K562 (cell line): ENCODE measurements at regions not wholly inside any gene's neighbourhood (a gene's known extent, or its start where the extent isn't known, plus 50 kb on each side); places are given as distances from the start of the nearest gene placed in this dataset.

ENCODE experiments used
- BRD4 ChIP-seq: fragments of 200-600 bp; sonication (generic); IDR thresholded peaks from 2 replicates; pipeline ENCODE4 v1.6.1; 2017; ENCODE audit warnings: inconsistent platforms
- CXXC5 ChIP-seq: fragments of 250-450 bp; sonication (Bioruptor Pico); IDR thresholded peaks from 2 replicates; pipeline ENCODE4 v1.8.0; 2022; ENCODE audit warnings: inconsistent platforms, mild to moderate bottlenecking, moderate library complexity
- ETV6 ChIP-seq, 3 experiments: fragments of 150-350 bp in 1 of 3; sonication (generic) in 1 of 3; formaldehyde crosslinking in 1 of 3; IDR thresholded peaks; 2 replicates each; pipeline versions ENCODE4 v1.6.1 to v1.8.0; 2014 to 2022; ENCODE audit warnings: borderline replicate concordance in 2 of 3, low read depth in 2 of 3, antibody characterized with exemption in 1 of 3, low read length in 1 of 3, mild to moderate bottlenecking in 1 of 3, missing genetic modification reagents in 1 of 3
- EWSR1 ChIP-seq: fragments of 450-650 bp; IDR thresholded peaks from 2 replicates; pipeline ENCODE4 v1.6.1; 2018; ENCODE audit warnings: borderline replicate concordance, mild to moderate bottlenecking, low read depth, moderate library complexity; ENCODE audit not compliant: partially characterized antibody
- FOXA1 ChIP-seq: fragments of 450-650 bp; IDR thresholded peaks from 2 replicates; pipeline ENCODE4 v1.6.1; 2016; ENCODE audit warnings: mild to moderate bottlenecking, borderline replicate concordance
- FOXA3 ChIP-seq, 2 experiments: fragments of 450-650 bp in 1 of 2; sonication (generic) in 1 of 2; formaldehyde crosslinking; IDR thresholded peaks in 1 of 2; conservative IDR thresholded peaks in 1 of 2; 2 replicates each; pipeline versions ENCODE4 v1.4.0 to v1.8.0; 2020 to 2022; ENCODE audit warnings: mild to moderate bottlenecking in 2 of 2, missing genetic modification reagents in 1 of 2
- GATAD2A ChIP-seq: fragments of 450-650 bp; IDR thresholded peaks from 2 replicates; pipeline ENCODE4 v1.6.1; 2017
- GTF2E2 ChIP-seq: fragments of 200-800 bp; sonication (Bioruptor generic); IDR thresholded peaks from 2 replicates; pipeline ENCODE4 v1.6.1; 2016; ENCODE audit warnings: missing genetic modification characterization, missing compliant biosample characterization
- KDM4B ChIP-seq, 2 experiments: fragments of 450-650 bp in 1 of 2; sonication (generic) in 1 of 2; IDR thresholded peaks; 2 replicates each; pipeline ENCODE4 v1.6.1; 2016 to 2017; ENCODE audit warnings: borderline replicate concordance in 2 of 2, antibody characterized with exemption in 1 of 2, low read depth in 1 of 2, mild to moderate bottlenecking in 1 of 2
- NFIC ChIP-seq: fragments of 450-650 bp; IDR thresholded peaks from 2 replicates; pipeline ENCODE4 v1.6.1; 2017; ENCODE audit warnings: mild to moderate bottlenecking, inconsistent platforms
- NFIX ChIP-seq: fragments of 250-450 bp; sonication (Bioruptor Pico); IDR thresholded peaks from 2 replicates; pipeline ENCODE4 v1.4.0; 2020; ENCODE audit warnings: low read depth, mild to moderate bottlenecking, moderate library complexity
- NFYB ChIP-seq: IDR thresholded peaks from 2 replicates; pipeline ENCODE4 v1.6.1; 2011; ENCODE audit warnings: mild to moderate bottlenecking, moderate library complexity; ENCODE audit not compliant: insufficient read length; ENCODE audit errors: extremely low read depth
- NR1H2 ChIP-seq: sonication (generic); formaldehyde crosslinking; IDR thresholded peaks from 2 replicates; pipeline ENCODE4 v1.4.0; 2020; ENCODE audit warnings: mild to moderate bottlenecking, missing genetic modification reagents
- RCOR1 ChIP-seq, 2 experiments: IDR thresholded peaks; 2 replicates each; pipeline ENCODE4 v1.6.1; 2012; ENCODE audit warnings: low read depth in 2 of 2, low read length in 2 of 2, borderline replicate concordance in 1 of 2, improper control_type of control experiment in 1 of 2
- THAP7 ChIP-seq: fragments of 250-450 bp; sonication (Bioruptor Pico); IDR thresholded peaks from 2 replicates; pipeline ENCODE4 v1.5.0; 2021
- ZBTB11 ChIP-seq, 3 experiments: fragments of 200-800 bp in 1 of 3; fragments of 250-450 bp in 1 of 3; fragments of 450-650 bp in 1 of 3; sonication (Bioruptor Pico) in 1 of 3; sonication (Bioruptor generic) in 1 of 3; formaldehyde crosslinking in 1 of 3; IDR thresholded peaks; 2 replicates each; pipeline versions ENCODE4 v1.6.1 to v1.8.0; 2016 to 2022; ENCODE audit warnings: mild to moderate bottlenecking in 2 of 3, missing genetic modification characterization in 2 of 3, missing compliant biosample characterization in 1 of 3, moderate library complexity in 1 of 3
- ZFX ChIP-seq: sonication (generic); formaldehyde crosslinking; IDR thresholded peaks from 2 replicates; pipeline ENCODE4 v1.8.0; 2022; ENCODE audit warnings: mild to moderate bottlenecking, missing genetic modification reagents, moderate library complexity
- ZNF217 ChIP-seq: sonication (generic); formaldehyde crosslinking; IDR thresholded peaks from 2 replicates; pipeline ENCODE4 v1.8.0; 2022; ENCODE audit warnings: mild to moderate bottlenecking, missing genetic modification reagents
- ZNF224 ChIP-seq: sonication (generic); formaldehyde crosslinking; IDR thresholded peaks from 2 replicates; pipeline ENCODE4 v1.8.0; 2022; ENCODE audit warnings: mild to moderate bottlenecking, missing genetic modification reagents
- ZNF282 ChIP-seq: sonication (generic); formaldehyde crosslinking; IDR thresholded peaks from 2 replicates; pipeline ENCODE4 v1.8.1; 2023; ENCODE audit warnings: missing genetic modification reagents
- TF ChIP-seq, protein P1 (sequence below): fragments of 450-650 bp; IDR thresholded peaks from 2 replicates; pipeline ENCODE4 v1.6.1; 2016; ENCODE audit warnings: borderline replicate concordance
- TF ChIP-seq, protein P2 (sequence below): fragments of 450-650 bp; IDR thresholded peaks from 2 replicates; pipeline ENCODE4 v1.6.1; 2014; ENCODE audit warnings: low read depth, mild to moderate bottlenecking, moderate library complexity, borderline replicate concordance

- no peak for TF ChIP-seq ZBTB11 (CRISPR knock-in tag; IDR thresholded peaks at IDR 0.05)
- TF ChIP-seq RCOR1 (IDR thresholded peaks at IDR 0.05; ENCODE audit: borderline replicate concordance in 1 of 2, low read depth in 2 of 2, low read length in 2 of 2): no peak
- no peak for TF ChIP-seq ZNF224 (CRISPR knock-in tag)
- TF ChIP-seq, protein P1, sequence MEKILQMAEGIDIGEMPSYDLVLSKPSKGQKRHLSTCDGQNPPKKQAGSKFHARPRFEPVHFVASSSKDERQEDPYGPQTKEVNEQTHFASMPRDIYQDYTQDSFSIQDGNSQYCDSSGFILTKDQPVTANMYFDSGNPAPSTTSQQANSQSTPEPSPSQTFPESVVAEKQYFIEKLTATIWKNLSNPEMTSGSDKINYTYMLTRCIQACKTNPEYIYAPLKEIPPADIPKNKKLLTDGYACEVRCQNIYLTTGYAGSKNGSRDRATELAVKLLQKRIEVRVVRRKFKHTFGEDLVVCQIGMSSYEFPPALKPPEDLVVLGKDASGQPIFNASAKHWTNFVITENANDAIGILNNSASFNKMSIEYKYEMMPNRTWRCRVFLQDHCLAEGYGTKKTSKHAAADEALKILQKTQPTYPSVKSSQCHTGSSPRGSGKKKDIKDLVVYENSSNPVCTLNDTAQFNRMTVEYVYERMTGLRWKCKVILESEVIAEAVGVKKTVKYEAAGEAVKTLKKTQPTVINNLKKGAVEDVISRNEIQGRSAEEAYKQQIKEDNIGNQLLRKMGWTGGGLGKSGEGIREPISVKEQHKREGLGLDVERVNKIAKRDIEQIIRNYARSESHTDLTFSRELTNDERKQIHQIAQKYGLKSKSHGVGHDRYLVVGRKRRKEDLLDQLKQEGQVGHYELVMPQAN: no peak
- TF ChIP-seq BRD4: no peak
- no peak for TF ChIP-seq ZFX (CRISPR knock-in tag)
- no peak for TF ChIP-seq FOXA1
- TF ChIP-seq, protein P2, sequence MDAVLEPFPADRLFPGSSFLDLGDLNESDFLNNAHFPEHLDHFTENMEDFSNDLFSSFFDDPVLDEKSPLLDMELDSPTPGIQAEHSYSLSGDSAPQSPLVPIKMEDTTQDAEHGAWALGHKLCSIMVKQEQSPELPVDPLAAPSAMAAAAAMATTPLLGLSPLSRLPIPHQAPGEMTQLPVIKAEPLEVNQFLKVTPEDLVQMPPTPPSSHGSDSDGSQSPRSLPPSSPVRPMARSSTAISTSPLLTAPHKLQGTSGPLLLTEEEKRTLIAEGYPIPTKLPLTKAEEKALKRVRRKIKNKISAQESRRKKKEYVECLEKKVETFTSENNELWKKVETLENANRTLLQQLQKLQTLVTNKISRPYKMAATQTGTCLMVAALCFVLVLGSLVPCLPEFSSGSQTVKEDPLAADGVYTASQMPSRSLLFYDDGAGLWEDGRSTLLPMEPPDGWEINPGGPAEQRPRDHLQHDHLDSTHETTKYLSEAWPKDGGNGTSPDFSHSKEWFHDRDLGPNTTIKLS: no peak
- no peak for TF ChIP-seq EWSR1
- TF ChIP-seq FOXA3 (CRISPR knock-in tag; conservative IDR thresholded peaks at IDR 0.05 in 1 of 2, IDR thresholded peaks at IDR 0.05 in 1 of 2): no peak
- no peak for TF ChIP-seq NFIC
- no peak for TF ChIP-seq ZNF282 (CRISPR knock-in tag)
- no peak for TF ChIP-seq ZNF217 (CRISPR knock-in tag)
- no peak for TF ChIP-seq KDM4B (IDR thresholded peaks at IDR 0.05; ENCODE audit: borderline replicate concordance in 2 of 2, low read depth in 1 of 2)
- TF ChIP-seq GATAD2A: no peak
- no peak for TF ChIP-seq THAP7 (CRISPR knock-in tag)
- TF ChIP-seq NFIX: no peak
- no peak for TF ChIP-seq NR1H2 (CRISPR knock-in tag)
- no peak for TF ChIP-seq ETV6 (IDR thresholded peaks at IDR 0.05; ENCODE audit: borderline replicate concordance in 1 of 2, low read depth in 2 of 2, low read length in 1 of 2)
- no peak for TF ChIP-seq ETV6 (CRISPR knock-in tag; IDR thresholded peaks at IDR 0.05; ENCODE audit: borderline replicate concordance)
- TF ChIP-seq CXXC5: no peak; the same call in 1 of the 2 replicates
- no peak for TF ChIP-seq GTF2E2 (tag)
- TF ChIP-seq NFYB: no peak
Observed at GRCh38 chr11:86181379-86181778, 63.2 kb upstream of the EED start (continued).
